Gastroesophageal sphincter (tissue), 3 donors: ENCODE measurements at regions not wholly inside any gene's neighbourhood (a gene's known extent, or its start where the extent isn't known, plus 50 kb on each side); places are given as distances from the start of the nearest gene placed in this dataset.

ENCODE experiments used
- EP300 ChIP-seq: sonication (generic); formaldehyde crosslinking; IDR thresholded peaks from one replicate; pipeline ENCODE4 v1.6.1; 2017; ENCODE audit warnings: antibody characterized with exemption, mild to moderate bottlenecking
- POLR2A ChIP-seq, 2 donors: fragments of 450-650 bp; IDR thresholded peaks; one replicate each; pipeline ENCODE4 v1.6.1; 2017; ENCODE audit warnings: antibody characterized with exemption in 2 of 2, mild to moderate bottlenecking in 2 of 2, moderate library complexity in 1 of 2
- POLR2AphosphoS5 ChIP-seq: sonication (generic); formaldehyde crosslinking; IDR thresholded peaks from one replicate; pipeline ENCODE4 v1.6.1; 2017; ENCODE audit warnings: antibody characterized with exemption
- TF ChIP-seq, protein P1 (sequence below), 4 experiments: fragments of 200-600 bp in 2 of 4; fragments of 450-650 bp in 2 of 4; sonication (generic) in 1 of 4; IDR thresholded peaks; one replicate each; pipeline ENCODE4 v1.5.1; 2017 to 2019; ENCODE audit warnings: antibody characterized with exemption in 4 of 4, mild to moderate bottlenecking in 2 of 4, moderate library complexity in 2 of 4

DNA sequence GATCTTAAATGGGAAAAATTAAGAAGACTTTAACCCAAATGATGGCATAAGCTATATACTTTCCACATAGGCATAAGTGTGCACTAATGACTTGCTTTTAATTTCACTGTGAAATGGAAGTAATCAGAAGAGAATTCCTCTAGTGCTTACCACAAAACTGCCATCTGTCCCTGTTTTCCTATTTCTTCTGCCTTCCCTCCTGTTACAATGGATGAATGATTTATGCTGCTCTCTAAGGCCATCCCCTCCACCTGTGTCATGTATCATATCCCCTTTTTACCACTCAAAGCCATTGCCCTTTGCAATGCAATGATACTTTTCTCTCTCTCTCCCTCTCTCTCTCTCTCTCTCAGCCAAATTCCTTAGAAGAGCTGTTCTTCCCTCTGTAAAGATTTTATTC, 109.1 kb downstream of the C12orf50 start:
- no peak for TF ChIP-seq POLR2AphosphoS5
- TF ChIP-seq, protein P1, sequence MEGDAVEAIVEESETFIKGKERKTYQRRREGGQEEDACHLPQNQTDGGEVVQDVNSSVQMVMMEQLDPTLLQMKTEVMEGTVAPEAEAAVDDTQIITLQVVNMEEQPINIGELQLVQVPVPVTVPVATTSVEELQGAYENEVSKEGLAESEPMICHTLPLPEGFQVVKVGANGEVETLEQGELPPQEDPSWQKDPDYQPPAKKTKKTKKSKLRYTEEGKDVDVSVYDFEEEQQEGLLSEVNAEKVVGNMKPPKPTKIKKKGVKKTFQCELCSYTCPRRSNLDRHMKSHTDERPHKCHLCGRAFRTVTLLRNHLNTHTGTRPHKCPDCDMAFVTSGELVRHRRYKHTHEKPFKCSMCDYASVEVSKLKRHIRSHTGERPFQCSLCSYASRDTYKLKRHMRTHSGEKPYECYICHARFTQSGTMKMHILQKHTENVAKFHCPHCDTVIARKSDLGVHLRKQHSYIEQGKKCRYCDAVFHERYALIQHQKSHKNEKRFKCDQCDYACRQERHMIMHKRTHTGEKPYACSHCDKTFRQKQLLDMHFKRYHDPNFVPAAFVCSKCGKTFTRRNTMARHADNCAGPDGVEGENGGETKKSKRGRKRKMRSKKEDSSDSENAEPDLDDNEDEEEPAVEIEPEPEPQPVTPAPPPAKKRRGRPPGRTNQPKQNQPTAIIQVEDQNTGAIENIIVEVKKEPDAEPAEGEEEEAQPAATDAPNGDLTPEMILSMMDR (IDR thresholded peaks at IDR 0.05): no peak
- TF ChIP-seq POLR2A (IDR thresholded peaks at IDR 0.05): no peak
- TF ChIP-seq EP300: no peak
